ENCODE measurements at regions not wholly inside any gene's neighbourhood (a gene's known extent, or its start where the extent isn't known, plus 50 kb on each side); places are given as distances from the start of the nearest gene placed in this dataset.

DNA sequence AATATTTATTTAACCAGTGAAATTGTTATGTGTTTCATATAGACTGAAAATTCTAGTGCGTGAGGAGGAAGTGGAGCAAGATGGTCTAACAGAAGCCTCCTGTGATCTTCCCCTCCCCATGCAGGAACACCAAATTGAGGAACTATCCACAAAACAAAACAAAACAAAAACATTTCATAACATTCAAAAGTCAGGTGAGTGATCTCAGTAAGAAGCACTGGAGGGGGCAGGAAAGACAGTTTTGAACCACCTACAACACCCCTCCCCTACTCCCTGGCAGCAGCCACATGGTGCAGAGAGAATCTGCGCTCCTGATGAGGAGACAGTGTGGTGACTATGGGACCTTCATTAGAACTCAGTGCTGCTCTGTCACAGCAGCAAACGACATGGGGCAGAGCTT is 221.9 kb upstream of the SEMA3C start:
- H2AFZ ChIP-seq (ENCODE audit: low read depth, low read length), result no peak overlapping the region
- H3K9me3 ChIP-seq (replicated peaks; ENCODE audit: control insufficient read depth, insufficient read depth, low read length), result no peaks in the 10 kb centered on the region
- H3K4me2 ChIP-seq (ENCODE audit: insufficient read depth, low read length), result no peak overlapping the region
- H3K27ac ChIP-seq (ENCODE audit: insufficient read depth, low read depth, low read length), result no peak overlapping the region
- H3K36me3 ChIP-seq (ENCODE audit: control insufficient read depth in 2 of 2, extremely low read depth in 1 of 2, insufficient read depth in 2 of 2, low read length in 2 of 2), result no peaks in the 10 kb centered on the region
- H3K9me1 ChIP-seq (replicated peaks; ENCODE audit: control insufficient read depth, extremely low read depth, insufficient read depth, low read length), result no peaks in the 10 kb centered on the region
- no peak for TF ChIP-seq GATA2 (IDR thresholded peaks at IDR 0.05; ENCODE audit: insufficient read depth, insufficient read length, low read depth, low read length)
- TF ChIP-seq, protein P1, sequence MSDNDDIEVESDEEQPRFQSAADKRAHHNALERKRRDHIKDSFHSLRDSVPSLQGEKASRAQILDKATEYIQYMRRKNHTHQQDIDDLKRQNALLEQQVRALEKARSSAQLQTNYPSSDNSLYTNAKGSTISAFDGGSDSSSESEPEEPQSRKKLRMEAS (IDR thresholded peaks at IDR 0.05; ENCODE audit: insufficient read depth, insufficient read length), result no peak
- no peak for TF ChIP-seq JUN (IDR thresholded peaks at IDR 0.05; ENCODE audit: borderline replicate concordance, insufficient read depth, insufficient read length, low read depth)
- TF ChIP-seq POLR2A (IDR thresholded peaks at IDR 0.05; ENCODE audit: low read depth, low read length), result no peak
- no peak for TF ChIP-seq MYC (IDR thresholded peaks at IDR 0.05; ENCODE audit: low read depth, low read length)
- TF ChIP-seq FOS (IDR thresholded peaks at IDR 0.05; ENCODE audit: borderline replicate concordance, insufficient read depth, low read length), result no peak
- TF ChIP-seq CTCF (IDR thresholded peaks at IDR 0.05; ENCODE audit: extremely low read depth in 1 of 2, insufficient read depth in 1 of 2, low read depth in 1 of 2, low read length in 2 of 2), result no peak
- no peak for TF ChIP-seq EZH2 (IDR thresholded peaks at IDR 0.05; ENCODE audit: borderline replicate concordance, low read depth, low read length, severe bottlenecking)
- TF ChIP-seq POLR2AphosphoS5 (IDR thresholded peaks at IDR 0.05; ENCODE audit: insufficient read depth, low read depth, low read length), result no peak
- H3K27me3 ChIP-seq (ENCODE audit: control insufficient read depth in 2 of 2, insufficient read depth in 2 of 2, low read length in 2 of 2), result no peaks in the 10 kb centered on the region
- DNase-seq (ENCODE audit: low read depth, low spot score) (no peak), FAIRE-seq (no peak)
- H3K4me1 ChIP-seq (ENCODE audit: control insufficient read depth, extremely low read depth, insufficient read depth, low read length), result no peaks in the 10 kb centered on the region
- intact Hi-C loops (cut with micrococcal nuclease) (no loop called here), dilution Hi-C loops (cut with MboI; ENCODE audit: extremely low pct_ligation_motif_present, low sequenced_read_pairs) (no loop called here)
- H4K20me1 ChIP-seq (replicated peaks; ENCODE audit: control insufficient read depth, extremely low read depth, insufficient read depth, low read length), result no peaks in the 10 kb centered on the region
- no peak overlapping the region for H3K9ac ChIP-seq (replicated peaks; ENCODE audit: extremely low read depth, insufficient read depth, low read length)
- H3K79me2 ChIP-seq (ENCODE audit: control insufficient read depth, insufficient read depth, low read length), result no peaks in the 10 kb centered on the region
- ChIA-PET CTCF (interaction anchor here (1.5 kb wide), 1 partner anchor 10 kb away, joined by 6 read pairs; no protein-coding TSS in a partner anchor), POLR2A (no interaction called here)
- H3K4me3 ChIP-seq (replicated peaks in 1 of 3; ENCODE audit: insufficient read depth in 1 of 3, low read depth in 1 of 3, low read length in 3 of 3), result no peak overlapping the region
- no TSS peak for BruUV-seq (replicated peaks)
